Endothelial cell of umbilical vein (primary cell): ENCODE measurements at regions not wholly inside any gene's neighbourhood (a gene's known extent, or its start where the extent isn't known, plus 50 kb on each side); places are given as distances from the start of the nearest gene placed in this dataset.

Experiments
- BruUV-seq: library from RNA; stranded (reverse); fragments of 400-500 nt; replicated peaks from 2 replicates; lab custom pipeline; 2021; lab: Mats Ljungman, UMichigan
- CTCF ChIA-PET: fragments of 300-600, 350-600 bp; sonication (Branson Sonifier 250); formaldehyde crosslinking; loops from one replicate; lab custom pipeline; 2021; ENCODE audit warnings: antibody characterized with exemption, inconsistent platforms; lab: Charles Lee
- POLR2A ChIA-PET: fragments of 300-600, 350-600 bp; sonication (Branson Sonifier 250); formaldehyde crosslinking; loops from one replicate; lab custom pipeline; 2021; ENCODE audit warnings: antibody characterized with exemption, inconsistent platforms; lab: Charles Lee
- DNase-seq: peaks from one replicate; pipeline ENCODE4 v3.0.0-alpha.2; 2011; ENCODE audit warnings: low read depth, low spot score
- FAIRE-seq: peaks from 2 replicates; lab custom pipeline; 2011; peaks lifted over from hg19 to GRCh38; lab: Jason Lieb, UNC
- H2AFZ ChIP-seq: 2 replicates; pipeline ENCODE4 v1.6.0; 2012; ENCODE audit warnings: low read depth, low read length, control low read depth, inconsistent platforms
- H3K27ac ChIP-seq: 2 replicates; pipeline ENCODE4 v1.5.1; 2011; ENCODE audit warnings: low read depth, mild to moderate bottlenecking, control low read depth, low read length, moderate library complexity; ENCODE audit not compliant: insufficient read depth
- H3K27me3 ChIP-seq, 2 experiments: 2 replicates each; pipeline versions ENCODE4 v1.6.0 to v1.6.1; 2011; ENCODE audit warnings: low read length in 2 of 2, mixed read lengths in 1 of 2; ENCODE audit not compliant: control insufficient read depth in 2 of 2, insufficient read depth in 2 of 2
- H3K36me3 ChIP-seq, 2 experiments: 2 replicates in 1 of 2; 3 replicates in 1 of 2; pipeline ENCODE4 v1.5.1; 2011; ENCODE audit warnings: low read length in 2 of 2, mild to moderate bottlenecking in 1 of 2, moderate library complexity in 1 of 2; ENCODE audit not compliant: control insufficient read depth in 2 of 2, insufficient read depth in 2 of 2; ENCODE audit errors: extremely low read depth in 1 of 2
- H3K4me1 ChIP-seq: 3 replicates; pipeline ENCODE4 v1.5.1; 2011; ENCODE audit warnings: mild to moderate bottlenecking, low read length; ENCODE audit not compliant: control insufficient read depth, insufficient read depth; ENCODE audit errors: extremely low read depth
- H3K4me2 ChIP-seq: 2 replicates; pipeline ENCODE4 v1.6.1; 2011; ENCODE audit warnings: low read length, control low read depth, mixed read lengths; ENCODE audit not compliant: insufficient read depth
- H3K4me3 ChIP-seq, 3 experiments: fragments of 200-600 bp in 1 of 3; sonication (generic), shearing (Covaris generic) in 1 of 3; replicated peaks in 1 of 3; 2 replicates each; pipeline ENCODE4 v1.5.1; 2011 to 2016; ENCODE audit warnings: control low read depth in 3 of 3, low read length in 3 of 3, mild to moderate bottlenecking in 2 of 3, inconsistent platforms in 1 of 3, low read depth in 1 of 3, moderate library complexity in 1 of 3; ENCODE audit not compliant: insufficient read depth in 1 of 3
- H3K79me2 ChIP-seq: 2 replicates; pipeline ENCODE4 v1.6.0; 2012; ENCODE audit warnings: low read length, inconsistent platforms; ENCODE audit not compliant: control insufficient read depth, insufficient read depth
- H3K9ac ChIP-seq: replicated peaks from 2 replicates; pipeline ENCODE3; 2011; ENCODE audit warnings: low read length, control low read depth; ENCODE audit not compliant: insufficient read depth; ENCODE audit errors: extremely low read depth
- H3K9me1 ChIP-seq: replicated peaks from 3 replicates; pipeline ENCODE4 v1.6.0; 2011; ENCODE audit warnings: mild to moderate bottlenecking, low read length; ENCODE audit not compliant: control insufficient read depth, insufficient read depth; ENCODE audit errors: extremely low read depth
- H3K9me3 ChIP-seq: replicated peaks from 2 replicates; pipeline ENCODE4 v1.5.1; 2012; ENCODE audit warnings: low read length, inconsistent platforms; ENCODE audit not compliant: control insufficient read depth, insufficient read depth
- H4K20me1 ChIP-seq: replicated peaks from 2 replicates; pipeline ENCODE3; 2011; ENCODE audit warnings: mild to moderate bottlenecking, low read length; ENCODE audit not compliant: control insufficient read depth, insufficient read depth; ENCODE audit errors: extremely low read depth
- CTCF ChIP-seq, 2 donors: IDR thresholded peaks; 1 replicate in 1 of 2; 2 replicates in 1 of 2; pipeline ENCODE4 v1.5.1; 2011; ENCODE audit warnings: low read length in 2 of 2, mild to moderate bottlenecking in 2 of 2, moderate library complexity in 2 of 2, control low read depth in 1 of 2, inconsistent platforms in 1 of 2, low read depth in 1 of 2; ENCODE audit not compliant: insufficient read depth in 1 of 2; ENCODE audit errors: extremely low read depth in 1 of 2
- EZH2 ChIP-seq: IDR thresholded peaks from 2 replicates; pipeline ENCODE4 v1.6.1; 2012; ENCODE audit warnings: borderline replicate concordance, low read depth, mild to moderate bottlenecking, moderate library complexity, low read length, inconsistent platforms; ENCODE audit not compliant: severe bottlenecking
- FOS ChIP-seq: IDR thresholded peaks from 2 replicates; pipeline ENCODE4 v1.6.1; 2011; ENCODE audit warnings: mild to moderate bottlenecking, low read length, moderate library complexity, borderline replicate concordance; ENCODE audit not compliant: insufficient read depth
- GATA2 ChIP-seq: IDR thresholded peaks from 2 replicates; pipeline ENCODE4 v1.7.0; 2011; ENCODE audit warnings: low read depth, mild to moderate bottlenecking, moderate library complexity, mixed read lengths, low read length; ENCODE audit not compliant: insufficient read length, insufficient read depth
- JUN ChIP-seq: IDR thresholded peaks from 2 replicates; pipeline ENCODE4 v1.6.1; 2011; ENCODE audit warnings: borderline replicate concordance, low read depth; ENCODE audit not compliant: insufficient read length, insufficient read depth
- MAX ChIP-seq: IDR thresholded peaks from 2 replicates; pipeline ENCODE4 v1.6.1; 2011; ENCODE audit not compliant: insufficient read depth, insufficient read length
- MYC ChIP-seq: IDR thresholded peaks from one replicate; pipeline ENCODE4 v1.6.1; 2011; ENCODE audit warnings: mild to moderate bottlenecking, low read depth, low read length
- POLR2A ChIP-seq: IDR thresholded peaks from 2 replicates; pipeline ENCODE4 v1.6.1; 2012; ENCODE audit warnings: low read depth, mild to moderate bottlenecking, control low read depth, low read length
- POLR2AphosphoS5 ChIP-seq: IDR thresholded peaks from 2 replicates; pipeline ENCODE4 v1.6.1; 2012; ENCODE audit warnings: low read depth, mild to moderate bottlenecking, control low read depth, low read length, moderate library complexity; ENCODE audit not compliant: insufficient read depth
- dilution Hi-C: fragments of 300-500 bp; cut with MboI; formaldehyde crosslinking; loops from one replicate; pipeline ENCODE4 v1.15.0; 2019; ENCODE audit warnings: low sequenced_read_pairs; ENCODE audit not compliant: extremely low pct_ligation_motif_present
- intact Hi-C: fragments of 100-400 bp; cut with micrococcal nuclease; formaldehyde crosslinking; loops from one replicate; pipeline ENCODE4 v1.10.0; 2022

- Histone ChIP-seq H3K4me3 (no peak overlapping the region), H3K4me2 (no peak overlapping the region), H3K9ac (no peak overlapping the region), H2AFZ (no peak overlapping the region), H3K27ac (no peak overlapping the region), H3K4me1 (no peaks in the 10 kb centered on the region), H3K36me3 (no peaks in the 10 kb centered on the region), H3K9me1 (no peaks in the 10 kb centered on the region), H3K27me3 (no peaks in the 10 kb centered on the region), H3K79me2 (no peaks in the 10 kb centered on the region), H4K20me1 (no peaks in the 10 kb centered on the region), H3K9me3 (no peaks in the 10 kb centered on the region)
- ChIA-PET POLR2A (no interaction called here), CTCF (no interaction called here)
- BruUV-seq: no TSS peak
- intact Hi-C loops: no loop called here
- dilution Hi-C loops: no loop called here
- FAIRE-seq: no peak
- DNase-seq: no peak
- TF ChIP-seq POLR2A: no peak
- no peak for TF ChIP-seq MAX
- no peak for TF ChIP-seq MYC
- no peak for TF ChIP-seq GATA2
- TF ChIP-seq JUN: no peak
- TF ChIP-seq POLR2AphosphoS5: no peak
- no peak for TF ChIP-seq FOS
- no peak for TF ChIP-seq EZH2
- no peak for TF ChIP-seq CTCF (IDR thresholded peaks at IDR 0.05; ENCODE audit: extremely low read depth in 1 of 2, insufficient read depth in 1 of 2, low read depth in 1 of 2, low read length in 2 of 2)
Measured at GRCh38 chr2:104786204-104786603, 67.7 kb upstream of the POU3F3 start.
